OCI-LY1 (cell line): ENCODE measurements at regions not wholly inside any gene's neighbourhood (a gene's known extent, or its start where the extent isn't known, plus 50 kb on each side); places are given as distances from the start of the nearest gene placed in this dataset.

Experiments
- H2AFZ ChIP-seq: fragments of 200-600 bp; sonication (generic), shearing (Covaris generic); 2 replicates; pipeline ENCODE4 v1.6.0; 2014; ENCODE audit warnings: antibody characterized with exemption, mild to moderate bottlenecking, low read length
- H3F3A ChIP-seq: fragments of 200-600 bp; sonication (generic), shearing (Covaris generic); 2 replicates; pipeline ENCODE4 v1.6.0; 2014; ENCODE audit warnings: mild to moderate bottlenecking, antibody characterized with exemption, low read length, moderate library complexity; ENCODE audit not compliant: insufficient read depth
- H3K27ac ChIP-seq: fragments of 200-600 bp; sonication (generic); 2 replicates; pipeline ENCODE4 v1.5.1; 2014; ENCODE audit warnings: low read length, mixed run types, mild to moderate bottlenecking, low read depth; ENCODE audit not compliant: poor library complexity, severe bottlenecking
- H3K27me3 ChIP-seq: fragments of 200-600 bp; sonication (generic); 2 replicates; pipeline ENCODE4 v1.6.0; 2014; ENCODE audit warnings: antibody characterized with exemption, mild to moderate bottlenecking, low read length, moderate library complexity; ENCODE audit not compliant: insufficient read depth
- H3K36me3 ChIP-seq: fragments of 200-600 bp; sonication (generic); 2 replicates; pipeline ENCODE4 v1.6.1; 2014; ENCODE audit warnings: mild to moderate bottlenecking, antibody characterized with exemption, low read length, moderate library complexity, mixed read lengths; ENCODE audit not compliant: insufficient read depth
- H3K4me1 ChIP-seq: fragments of 200-600 bp; sonication (generic); 2 replicates; pipeline ENCODE4 v1.5.1; 2014; ENCODE audit warnings: mild to moderate bottlenecking, low read length, moderate library complexity; ENCODE audit not compliant: insufficient read depth, severe bottlenecking
- H3K4me2 ChIP-seq: fragments of 200-600 bp; sonication (generic), shearing (Covaris generic); 2 replicates; pipeline ENCODE4 v1.6.1; 2014; ENCODE audit warnings: low read length
- H3K4me3 ChIP-seq: fragments of 200-600 bp; sonication (generic); 2 replicates; pipeline ENCODE4 v1.5.1; 2014; ENCODE audit warnings: low read length, low read depth, mild to moderate bottlenecking, mixed read lengths; ENCODE audit not compliant: poor library complexity, severe bottlenecking
- H3K79me2 ChIP-seq: fragments of 200-600 bp; shearing (Covaris generic); 2 replicates; pipeline ENCODE4 v1.6.1; 2016; ENCODE audit warnings: mixed run types, low read length, mixed read lengths; ENCODE audit not compliant: insufficient read depth
- H3K9ac ChIP-seq: fragments of 200-600 bp; sonication (generic), shearing (Covaris generic); 2 replicates; pipeline ENCODE4 v1.6.1; 2014; ENCODE audit warnings: mild to moderate bottlenecking, low read length, mixed read lengths
- H3K9me2 ChIP-seq: fragments of 200-600 bp; sonication (generic), shearing (Covaris generic); 2 replicates; pipeline ENCODE4 v1.6.1; 2014; ENCODE audit warnings: low read depth, mild to moderate bottlenecking, low read length, mixed read lengths
- H3K9me3 ChIP-seq: fragments of 200-600 bp; shearing (Covaris generic); 2 replicates; pipeline ENCODE4 v1.6.1; 2014; ENCODE audit warnings: low read length, mixed read lengths
- H4K20me1 ChIP-seq: fragments of 200-600 bp; sonication (generic), shearing (Covaris generic); 2 replicates; pipeline ENCODE4 v1.6.0; 2016; ENCODE audit warnings: mild to moderate bottlenecking, low read length; ENCODE audit not compliant: insufficient read depth
- EZH2 ChIP-seq: fragments of 200-600 bp; sonication (generic), shearing (Covaris generic); IDR thresholded peaks from 2 replicates; pipeline ENCODE4 v1.8.0; 2017; ENCODE audit warnings: borderline replicate concordance, mixed run types, mild to moderate bottlenecking, antibody characterized with exemption, low read length, moderate library complexity, mixed read lengths
- TF ChIP-seq, protein P1 (sequence below): fragments of 200-600 bp; sonication (generic), shearing (Covaris generic); IDR thresholded peaks from 2 replicates; pipeline ENCODE4 v1.5.1; 2017; ENCODE audit warnings: mild to moderate bottlenecking, antibody characterized with exemption, low read length, moderate library complexity, mixed read lengths

DNA sequence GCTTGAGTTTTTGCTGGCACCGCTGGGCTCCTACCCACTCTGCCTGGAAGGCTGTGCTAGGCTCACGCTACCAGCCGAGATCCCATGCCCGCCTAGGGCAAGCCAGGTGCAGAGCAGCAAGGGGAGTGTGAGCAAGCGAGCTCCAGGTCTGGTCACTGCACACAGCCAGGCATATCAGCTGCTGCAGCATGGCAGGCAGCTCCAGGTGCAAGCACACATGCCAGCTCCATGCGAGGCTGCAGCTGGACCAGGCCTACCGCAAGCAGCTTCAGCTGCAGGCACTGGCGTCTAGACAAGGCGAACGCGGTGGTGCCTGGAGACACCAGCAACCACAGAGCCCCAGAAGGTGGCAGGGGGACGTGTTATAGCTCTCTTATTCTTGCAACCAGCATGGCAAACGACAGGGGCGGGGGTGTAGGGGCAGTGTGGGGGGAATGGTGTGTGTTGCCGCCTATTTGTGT lies 614.7 kb upstream of the EPHA5 start:
- H3K9me2 ChIP-seq: no peaks in the 10 kb centered on the region
- H3K36me3 ChIP-seq: no peaks in the 10 kb centered on the region
- no peak overlapping the region for H3K9ac ChIP-seq
- H3K9me3 ChIP-seq: no peaks in the 10 kb centered on the region
- no peak overlapping the region for H3K27ac ChIP-seq
- H3K4me2 ChIP-seq: no peak overlapping the region
- TF ChIP-seq EZH2: no peak
- TF ChIP-seq, protein P1, sequence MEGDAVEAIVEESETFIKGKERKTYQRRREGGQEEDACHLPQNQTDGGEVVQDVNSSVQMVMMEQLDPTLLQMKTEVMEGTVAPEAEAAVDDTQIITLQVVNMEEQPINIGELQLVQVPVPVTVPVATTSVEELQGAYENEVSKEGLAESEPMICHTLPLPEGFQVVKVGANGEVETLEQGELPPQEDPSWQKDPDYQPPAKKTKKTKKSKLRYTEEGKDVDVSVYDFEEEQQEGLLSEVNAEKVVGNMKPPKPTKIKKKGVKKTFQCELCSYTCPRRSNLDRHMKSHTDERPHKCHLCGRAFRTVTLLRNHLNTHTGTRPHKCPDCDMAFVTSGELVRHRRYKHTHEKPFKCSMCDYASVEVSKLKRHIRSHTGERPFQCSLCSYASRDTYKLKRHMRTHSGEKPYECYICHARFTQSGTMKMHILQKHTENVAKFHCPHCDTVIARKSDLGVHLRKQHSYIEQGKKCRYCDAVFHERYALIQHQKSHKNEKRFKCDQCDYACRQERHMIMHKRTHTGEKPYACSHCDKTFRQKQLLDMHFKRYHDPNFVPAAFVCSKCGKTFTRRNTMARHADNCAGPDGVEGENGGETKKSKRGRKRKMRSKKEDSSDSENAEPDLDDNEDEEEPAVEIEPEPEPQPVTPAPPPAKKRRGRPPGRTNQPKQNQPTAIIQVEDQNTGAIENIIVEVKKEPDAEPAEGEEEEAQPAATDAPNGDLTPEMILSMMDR: no peak
- H3F3A ChIP-seq: no peaks in the 10 kb centered on the region
- no peaks in the 10 kb centered on the region for H3K27me3 ChIP-seq
- H4K20me1 ChIP-seq: no peaks in the 10 kb centered on the region
- H2AFZ ChIP-seq: no peak overlapping the region
- no peaks in the 10 kb centered on the region for H3K4me1 ChIP-seq
- H3K4me3 ChIP-seq: no peak overlapping the region
- no peaks in the 10 kb centered on the region for H3K79me2 ChIP-seq

GRCh38 chr4:66279084-66279483 lies 608.8 kb upstream of the EPHA5 start:
- Histone ChIP-seq H3K9me2 (no peaks in the 10 kb centered on the region), H3K9ac (no peak overlapping the region), H3F3A (no peaks in the 10 kb centered on the region), H3K4me2 (no peak overlapping the region), H3K36me3 (no peaks in the 10 kb centered on the region), H3K27me3 (no peaks in the 10 kb centered on the region), H3K4me1 (no peaks in the 10 kb centered on the region), H3K27ac (no peak overlapping the region), H3K4me3 (no peak overlapping the region), H4K20me1 (no peaks in the 10 kb centered on the region), H2AFZ (no peak overlapping the region), H3K79me2 (no peaks in the 10 kb centered on the region), H3K9me3 (no peaks in the 10 kb centered on the region)
- no peak for TF ChIP-seq EZH2
- TF ChIP-seq, protein P1: no peak

GRCh38 chr4:66275411-66276038 lies 605.2 kb upstream of the EPHA5 start:
- no peak overlapping the region for H3K4me2 ChIP-seq
- no peak overlapping the region for H2AFZ ChIP-seq
- H3K36me3 ChIP-seq: no peaks in the 10 kb centered on the region
- no peak overlapping the region for H3K9ac ChIP-seq
- no peak overlapping the region for H3K4me3 ChIP-seq
- no peaks in the 10 kb centered on the region for H3K4me1 ChIP-seq
- H3K79me2 ChIP-seq: no peaks in the 10 kb centered on the region
- no peaks in the 10 kb centered on the region for H3K27me3 ChIP-seq
- H4K20me1 ChIP-seq: no peaks in the 10 kb centered on the region
- no peak overlapping the region for H3K27ac ChIP-seq
- no peaks in the 10 kb centered on the region for H3K9me2 ChIP-seq
- no peaks in the 10 kb centered on the region for H3K9me3 ChIP-seq
- no peak for TF ChIP-seq EZH2
- TF ChIP-seq, protein P1: no peak
- H3F3A ChIP-seq: no peaks in the 10 kb centered on the region
